ENCODE measurements at regions not wholly inside any gene's neighbourhood (a gene's known extent, or its start where the extent isn't known, plus 50 kb on each side); places are given as distances from the start of the nearest gene placed in this dataset.

DNA sequence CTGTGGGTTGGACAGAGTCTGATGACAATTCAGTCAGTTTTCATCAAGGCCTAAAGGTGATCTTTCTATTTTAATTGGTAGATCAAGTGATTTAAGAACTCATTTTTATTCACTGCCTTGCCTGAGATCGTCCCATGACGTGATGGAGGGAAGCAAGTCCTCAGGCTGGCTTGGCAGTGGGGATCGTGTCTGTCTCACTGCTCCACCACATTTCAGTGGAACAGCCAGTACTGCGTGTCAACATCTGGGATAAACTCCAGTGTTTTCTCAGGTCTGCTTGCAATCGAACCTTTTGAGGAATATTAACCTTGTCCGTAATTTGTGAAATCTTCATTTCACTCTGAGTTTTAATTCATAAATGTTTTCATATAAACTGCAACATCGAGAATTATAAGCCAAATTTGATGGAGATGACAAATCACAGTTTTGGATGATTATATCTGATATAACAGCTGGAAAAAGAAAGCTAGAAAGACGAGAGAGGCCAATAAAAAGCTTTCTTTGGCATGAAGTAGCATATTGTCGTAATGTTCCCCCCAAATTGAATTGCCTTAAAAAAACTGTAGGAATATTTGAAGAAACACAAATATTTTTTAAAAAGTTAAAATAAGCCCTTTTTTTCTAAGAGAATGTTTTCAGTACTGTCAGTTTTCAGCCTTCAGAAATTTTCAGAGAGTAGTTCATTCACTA lies 414.7 kb upstream of the SPRED2 start:
- ATAC-seq, result no peak

DNA sequence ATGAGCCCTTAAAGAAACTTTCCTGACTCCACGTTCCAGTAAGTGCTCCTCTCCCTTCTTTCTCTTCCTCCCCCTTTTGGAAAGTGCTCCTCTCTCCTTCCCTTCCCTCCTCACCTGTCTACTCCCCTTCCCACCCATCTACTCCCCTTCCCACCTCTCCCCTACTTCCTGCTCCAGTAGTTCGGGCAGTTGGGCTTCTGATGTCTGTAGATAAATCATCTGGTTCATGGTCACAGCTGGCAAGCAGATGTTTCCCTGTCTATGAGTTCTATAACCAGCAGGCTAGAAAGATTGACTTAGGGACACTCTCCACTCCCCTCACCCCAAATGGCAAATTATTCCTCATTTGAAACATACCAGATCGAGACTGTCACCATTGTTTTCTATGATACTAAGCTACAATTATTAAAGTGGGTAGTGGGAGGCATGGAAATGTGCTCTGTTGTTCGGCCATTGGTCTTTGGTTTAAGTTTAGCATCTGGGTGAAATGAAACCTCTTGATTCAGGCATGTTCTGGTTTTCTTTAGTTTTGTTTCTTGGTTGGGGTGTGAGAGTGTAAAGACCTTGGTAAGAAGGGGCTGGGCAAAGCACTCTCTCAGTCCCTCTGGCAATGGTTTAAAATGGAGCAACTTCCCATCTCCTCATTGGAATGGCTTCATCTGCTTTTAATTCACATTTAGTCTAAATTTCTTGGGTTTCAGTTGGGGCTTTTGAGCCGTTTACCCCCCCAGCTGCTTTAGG lies 413.2 kb upstream of the SPRED2 start:
- H3K4me3 Mint-ChIP-seq, result no peak overlapping the region
- DNase-seq (ENCODE audit: low spot score) (no peak), ATAC-seq (no peak)
- H3K36me3 Mint-ChIP-seq, result peaks cover 6% of the 10 kb centered on the region; the same call in 1 of the 2 replicates
- peaks cover 16% of the 10 kb centered on the region for H3K9me3 Mint-ChIP-seq
- ChIA-PET POLR2A (no interaction called here), CTCF (no interaction called here)
- H3K27me3 Mint-ChIP-seq (ENCODE audit: low read depth), result no peaks in the 10 kb centered on the region
- H3K4me1 Mint-ChIP-seq, result no peaks in the 10 kb centered on the region
- H3K27ac Mint-ChIP-seq, result no peak overlapping the region
- no peak for TF ChIP-seq ZNF416 (CRISPR knock-in tag; IDR thresholded peaks at IDR 0.05)
- TF ChIP-seq ZNF671 (CRISPR knock-in tag; IDR thresholded peaks at IDR 0.05), result no peak
- TF ChIP-seq, protein P1, sequence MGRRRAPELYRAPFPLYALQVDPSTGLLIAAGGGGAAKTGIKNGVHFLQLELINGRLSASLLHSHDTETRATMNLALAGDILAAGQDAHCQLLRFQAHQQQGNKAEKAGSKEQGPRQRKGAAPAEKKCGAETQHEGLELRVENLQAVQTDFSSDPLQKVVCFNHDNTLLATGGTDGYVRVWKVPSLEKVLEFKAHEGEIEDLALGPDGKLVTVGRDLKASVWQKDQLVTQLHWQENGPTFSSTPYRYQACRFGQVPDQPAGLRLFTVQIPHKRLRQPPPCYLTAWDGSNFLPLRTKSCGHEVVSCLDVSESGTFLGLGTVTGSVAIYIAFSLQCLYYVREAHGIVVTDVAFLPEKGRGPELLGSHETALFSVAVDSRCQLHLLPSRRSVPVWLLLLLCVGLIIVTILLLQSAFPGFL (CRISPR knock-in tag; IDR thresholded peaks at IDR 0.05; ENCODE audit: borderline replicate concordance), result no peak
- TF ChIP-seq ZNF263 (CRISPR knock-in tag; IDR thresholded peaks at IDR 0.05; ENCODE audit: low read depth), result no peak
- TF ChIP-seq, protein P2, sequence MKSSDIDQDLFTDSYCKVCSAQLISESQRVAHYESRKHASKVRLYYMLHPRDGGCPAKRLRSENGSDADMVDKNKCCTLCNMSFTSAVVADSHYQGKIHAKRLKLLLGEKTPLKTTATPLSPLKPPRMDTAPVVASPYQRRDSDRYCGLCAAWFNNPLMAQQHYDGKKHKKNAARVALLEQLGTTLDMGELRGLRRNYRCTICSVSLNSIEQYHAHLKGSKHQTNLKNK (CRISPR knock-in tag; IDR thresholded peaks at IDR 0.05), result no peak
- no peak for TF ChIP-seq PRRX2 (CRISPR knock-in tag; IDR thresholded peaks at IDR 0.05)
- TF ChIP-seq, protein P3, sequence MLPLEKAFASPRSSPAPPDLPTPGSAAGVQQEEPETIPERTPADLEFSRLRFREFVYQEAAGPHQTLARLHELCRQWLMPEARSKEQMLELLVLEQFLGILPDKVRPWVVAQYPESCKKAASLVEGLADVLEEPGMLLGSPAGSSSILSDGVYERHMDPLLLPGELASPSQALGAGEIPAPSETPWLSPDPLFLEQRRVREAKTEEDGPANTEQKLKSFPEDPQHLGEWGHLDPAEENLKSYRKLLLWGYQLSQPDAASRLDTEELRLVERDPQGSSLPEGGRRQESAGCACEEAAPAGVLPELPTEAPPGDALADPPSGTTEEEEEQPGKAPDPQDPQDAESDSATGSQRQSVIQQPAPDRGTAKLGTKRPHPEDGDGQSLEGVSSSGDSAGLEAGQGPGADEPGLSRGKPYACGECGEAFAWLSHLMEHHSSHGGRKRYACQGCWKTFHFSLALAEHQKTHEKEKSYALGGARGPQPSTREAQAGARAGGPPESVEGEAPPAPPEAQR (CRISPR knock-in tag; IDR thresholded peaks at IDR 0.05), result no peak
- TF ChIP-seq, protein P4, sequence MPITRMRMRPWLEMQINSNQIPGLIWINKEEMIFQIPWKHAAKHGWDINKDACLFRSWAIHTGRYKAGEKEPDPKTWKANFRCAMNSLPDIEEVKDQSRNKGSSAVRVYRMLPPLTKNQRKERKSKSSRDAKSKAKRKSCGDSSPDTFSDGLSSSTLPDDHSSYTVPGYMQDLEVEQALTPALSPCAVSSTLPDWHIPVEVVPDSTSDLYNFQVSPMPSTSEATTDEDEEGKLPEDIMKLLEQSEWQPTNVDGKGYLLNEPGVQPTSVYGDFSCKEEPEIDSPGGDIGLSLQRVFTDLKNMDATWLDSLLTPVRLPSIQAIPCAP (CRISPR knock-in tag; IDR thresholded peaks at IDR 0.05), result no peak
- no peak for TF ChIP-seq TEAD4 (CRISPR knock-in tag; IDR thresholded peaks at IDR 0.05)
- TF ChIP-seq ZNF138 (CRISPR knock-in tag; conservative IDR thresholded peaks at IDR 0.05), result no peak
- TF ChIP-seq, protein P5, sequence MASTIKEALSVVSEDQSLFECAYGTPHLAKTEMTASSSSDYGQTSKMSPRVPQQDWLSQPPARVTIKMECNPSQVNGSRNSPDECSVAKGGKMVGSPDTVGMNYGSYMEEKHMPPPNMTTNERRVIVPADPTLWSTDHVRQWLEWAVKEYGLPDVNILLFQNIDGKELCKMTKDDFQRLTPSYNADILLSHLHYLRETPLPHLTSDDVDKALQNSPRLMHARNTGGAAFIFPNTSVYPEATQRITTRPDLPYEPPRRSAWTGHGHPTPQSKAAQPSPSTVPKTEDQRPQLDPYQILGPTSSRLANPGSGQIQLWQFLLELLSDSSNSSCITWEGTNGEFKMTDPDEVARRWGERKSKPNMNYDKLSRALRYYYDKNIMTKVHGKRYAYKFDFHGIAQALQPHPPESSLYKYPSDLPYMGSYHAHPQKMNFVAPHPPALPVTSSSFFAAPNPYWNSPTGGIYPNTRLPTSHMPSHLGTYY (CRISPR knock-in tag; IDR thresholded peaks at IDR 0.05), result no peak
- TF ChIP-seq, protein P6, sequence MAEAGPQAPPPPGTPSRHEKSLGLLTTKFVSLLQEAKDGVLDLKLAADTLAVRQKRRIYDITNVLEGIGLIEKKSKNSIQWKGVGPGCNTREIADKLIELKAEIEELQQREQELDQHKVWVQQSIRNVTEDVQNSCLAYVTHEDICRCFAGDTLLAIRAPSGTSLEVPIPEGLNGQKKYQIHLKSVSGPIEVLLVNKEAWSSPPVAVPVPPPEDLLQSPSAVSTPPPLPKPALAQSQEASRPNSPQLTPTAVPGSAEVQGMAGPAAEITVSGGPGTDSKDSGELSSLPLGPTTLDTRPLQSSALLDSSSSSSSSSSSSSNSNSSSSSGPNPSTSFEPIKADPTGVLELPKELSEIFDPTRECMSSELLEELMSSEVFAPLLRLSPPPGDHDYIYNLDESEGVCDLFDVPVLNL (CRISPR knock-in tag; IDR thresholded peaks at IDR 0.05; ENCODE audit: borderline replicate concordance, low read depth), result no peak
- TF ChIP-seq ZNF317 (CRISPR knock-in tag; IDR thresholded peaks at IDR 0.05; ENCODE audit: borderline replicate concordance, low read depth), result no peak

More for the DNA sequence above, 414.7 kb upstream of the SPRED2 start:
- CTCF ChIA-PET, result no interaction called here
- H3K36me3 Mint-ChIP-seq, result no peaks in the 10 kb centered on the region
- POLR2A ChIA-PET, result no interaction called here
- peaks cover 8% of the 10 kb centered on the region for H3K9me3 Mint-ChIP-seq
- no peaks in the 10 kb centered on the region; the same call in 1 of the 2 replicates for H3K27me3 Mint-ChIP-seq (ENCODE audit: low read depth)
- H3K27ac Mint-ChIP-seq, result no peak overlapping the region
- H3K4me3 Mint-ChIP-seq, result no peak overlapping the region
- DNase-seq (ENCODE audit: low spot score), result no peak
- no peaks in the 10 kb centered on the region for H3K4me1 Mint-ChIP-seq
- TF ChIP-seq, protein P4 (CRISPR knock-in tag; IDR thresholded peaks at IDR 0.05), result no peak
- no peak for TF ChIP-seq SMAD3 (CRISPR knock-in tag; IDR thresholded peaks at IDR 0.05; ENCODE audit: borderline replicate concordance)
- no peak for TF ChIP-seq GABPB1 (CRISPR knock-in tag; IDR thresholded peaks at IDR 0.05)
- no peak for TF ChIP-seq ZNF219 (CRISPR knock-in tag; IDR thresholded peaks at IDR 0.05; ENCODE audit: borderline replicate concordance)
- TF ChIP-seq, protein P7, sequence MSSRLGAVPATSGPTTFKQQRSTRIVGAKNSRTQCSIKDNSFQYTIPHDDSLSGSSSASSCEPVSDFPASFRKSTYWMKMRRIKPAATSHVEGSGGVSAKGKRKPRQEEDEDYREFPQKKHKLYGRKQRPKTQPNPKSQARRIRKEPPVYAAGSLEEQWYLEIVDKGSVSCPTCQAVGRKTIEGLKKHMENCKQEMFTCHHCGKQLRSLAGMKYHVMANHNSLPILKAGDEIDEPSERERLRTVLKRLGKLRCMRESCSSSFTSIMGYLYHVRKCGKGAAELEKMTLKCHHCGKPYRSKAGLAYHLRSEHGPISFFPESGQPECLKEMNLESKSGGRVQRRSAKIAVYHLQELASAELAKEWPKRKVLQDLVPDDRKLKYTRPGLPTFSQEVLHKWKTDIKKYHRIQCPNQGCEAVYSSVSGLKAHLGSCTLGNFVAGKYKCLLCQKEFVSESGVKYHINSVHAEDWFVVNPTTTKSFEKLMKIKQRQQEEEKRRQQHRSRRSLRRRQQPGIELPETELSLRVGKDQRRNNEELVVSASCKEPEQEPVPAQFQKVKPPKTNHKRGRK (CRISPR knock-in tag; IDR thresholded peaks at IDR 0.05; ENCODE audit: borderline replicate concordance), result no peak
- TF ChIP-seq, protein P8, sequence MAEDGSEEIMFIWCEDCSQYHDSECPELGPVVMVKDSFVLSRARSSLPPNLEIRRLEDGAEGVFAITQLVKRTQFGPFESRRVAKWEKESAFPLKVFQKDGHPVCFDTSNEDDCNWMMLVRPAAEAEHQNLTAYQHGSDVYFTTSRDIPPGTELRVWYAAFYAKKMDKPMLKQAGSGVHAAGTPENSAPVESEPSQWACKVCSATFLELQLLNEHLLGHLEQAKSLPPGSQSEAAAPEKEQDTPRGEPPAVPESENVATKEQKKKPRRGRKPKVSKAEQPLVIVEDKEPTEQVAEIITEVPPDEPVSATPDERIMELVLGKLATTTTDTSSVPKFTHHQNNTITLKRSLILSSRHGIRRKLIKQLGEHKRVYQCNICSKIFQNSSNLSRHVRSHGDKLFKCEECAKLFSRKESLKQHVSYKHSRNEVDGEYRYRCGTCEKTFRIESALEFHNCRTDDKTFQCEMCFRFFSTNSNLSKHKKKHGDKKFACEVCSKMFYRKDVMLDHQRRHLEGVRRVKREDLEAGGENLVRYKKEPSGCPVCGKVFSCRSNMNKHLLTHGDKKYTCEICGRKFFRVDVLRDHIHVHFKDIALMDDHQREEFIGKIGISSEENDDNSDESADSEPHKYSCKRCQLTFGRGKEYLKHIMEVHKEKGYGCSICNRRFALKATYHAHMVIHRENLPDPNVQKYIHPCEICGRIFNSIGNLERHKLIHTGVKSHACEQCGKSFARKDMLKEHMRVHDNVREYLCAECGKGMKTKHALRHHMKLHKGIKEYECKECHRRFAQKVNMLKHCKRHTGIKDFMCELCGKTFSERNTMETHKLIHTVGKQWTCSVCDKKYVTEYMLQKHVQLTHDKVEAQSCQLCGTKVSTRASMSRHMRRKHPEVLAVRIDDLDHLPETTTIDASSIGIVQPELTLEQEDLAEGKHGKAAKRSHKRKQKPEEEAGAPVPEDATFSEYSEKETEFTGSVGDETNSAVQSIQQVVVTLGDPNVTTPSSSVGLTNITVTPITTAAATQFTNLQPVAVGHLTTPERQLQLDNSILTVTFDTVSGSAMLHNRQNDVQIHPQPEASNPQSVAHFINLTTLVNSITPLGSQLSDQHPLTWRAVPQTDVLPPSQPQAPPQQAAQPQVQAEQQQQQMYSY (CRISPR knock-in tag; IDR thresholded peaks at IDR 0.05), result no peak
- TF ChIP-seq NR3C1 (CRISPR knock-in tag; conservative IDR thresholded peaks at IDR 0.05; ENCODE audit: low read depth), result no peak
- TF ChIP-seq ZNF416 (CRISPR knock-in tag; IDR thresholded peaks at IDR 0.05), result no peak

Data from WTC11 (cell line).